GM19468 (cell line): ENCODE measurements at regions not wholly inside any gene's neighbourhood (a gene's known extent, or its start where the extent isn't known, plus 50 kb on each side); places are given as distances from the start of the nearest gene placed in this dataset.

Experiments used
- ATAC-seq: cut with Tn5 transposase; IDR thresholded peaks from one replicate; pipeline ENCODE4 v1.9.1; 2021; ENCODE audit warnings: mild to moderate bottlenecking, moderate library complexity, moderate number of reproducible peaks; ENCODE audit not compliant: unreplicated experiment; ENCODE audit errors: extremely low read depth

- no peak for ATAC-seq
These were observed 60.3 kb downstream of the SEC61B start for GRCh38 chr9:99282406-99282805.

DNA sequence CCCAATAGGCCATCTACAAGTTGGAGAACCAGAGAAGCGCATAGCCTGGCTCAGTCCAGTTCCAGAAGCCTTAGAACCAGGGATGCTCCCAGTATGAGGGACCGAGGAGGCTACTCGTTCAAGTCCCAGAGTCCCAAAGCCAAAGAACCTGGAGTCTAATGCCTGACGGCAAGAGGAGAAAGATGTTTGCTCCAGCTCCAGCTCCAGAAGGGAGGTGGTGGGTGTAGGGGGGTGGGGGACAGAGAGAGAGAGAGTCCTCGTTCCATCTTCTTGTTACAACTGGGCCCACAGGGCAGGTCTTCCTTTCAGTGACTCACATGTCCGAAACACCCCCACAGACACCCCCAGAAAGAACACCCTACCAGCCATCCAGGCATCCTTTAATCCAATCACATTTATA, 63.9 kb downstream of the SEC61B start:
- ATAC-seq, result no peak

- ATAC-seq, result no peak
These were observed 64.5 kb downstream of the SEC61B start for GRCh38 chr9:99286536-99286935.

GRCh38 chr9:99287641-99288040, 65.6 kb downstream of the SEC61B start:
- ATAC-seq, result no peak

DNA sequence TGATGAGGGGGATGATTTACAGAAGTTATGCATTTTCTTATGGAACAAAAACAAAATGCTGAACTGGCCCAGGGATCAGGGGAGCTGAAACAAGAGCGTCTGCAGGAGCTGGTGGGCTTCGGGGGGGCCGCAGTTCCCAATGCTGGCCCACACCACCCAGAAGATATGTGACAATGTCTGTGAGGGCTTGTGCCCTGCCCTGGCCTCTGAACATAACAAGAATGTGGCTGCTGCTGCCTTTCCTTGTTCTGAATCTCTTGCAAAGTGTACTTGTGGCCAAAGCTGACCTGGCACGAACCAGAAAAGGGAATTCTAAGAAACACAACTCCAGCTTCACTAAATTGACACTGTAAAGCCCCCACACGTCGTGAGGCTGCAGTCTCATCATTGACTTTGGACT, 66.7 kb downstream of the SEC61B start:
- ATAC-seq, result no peak

GRCh38 chr9:99294850-99295461, 72.9 kb downstream of the SEC61B start:
- ATAC-seq, result no peak

DNA sequence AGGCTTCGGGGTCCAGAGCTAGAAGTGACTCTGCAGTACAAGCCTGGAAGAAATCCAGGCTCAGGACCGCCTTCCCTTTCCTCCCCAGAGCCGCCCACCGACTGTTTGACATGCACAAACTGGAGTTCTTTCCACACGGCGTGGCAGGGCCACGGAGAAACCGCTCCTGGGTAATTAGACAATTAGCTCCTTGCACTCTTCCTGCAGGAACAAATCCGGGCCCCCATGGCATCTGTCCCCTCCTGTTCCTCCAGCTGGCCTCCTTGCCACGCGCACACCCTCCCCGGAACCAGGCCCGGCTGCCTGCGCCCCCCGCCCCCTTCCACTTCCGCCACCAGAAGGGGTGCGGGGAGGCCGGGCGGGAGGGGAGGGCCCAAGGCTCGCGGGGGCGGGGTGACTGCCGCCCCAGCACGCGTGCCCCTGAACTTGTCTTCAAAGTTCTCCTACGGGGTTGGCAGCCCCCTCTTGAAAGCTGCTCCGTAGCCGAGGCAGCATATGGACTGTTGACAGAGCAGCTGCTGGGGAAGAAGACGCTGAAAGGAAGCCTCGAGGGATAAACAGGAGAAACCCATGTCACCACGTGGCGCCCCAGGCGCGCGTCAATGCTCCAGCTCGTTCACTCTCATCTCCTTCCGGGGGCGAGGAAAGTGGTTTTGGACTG, 74.3 kb downstream of the SEC61B start:
- ATAC-seq, result no peak

GRCh38 chr9:99298614-99299013, 76.5 kb downstream of the SEC61B start:
- ATAC-seq, result no peak

DNA sequence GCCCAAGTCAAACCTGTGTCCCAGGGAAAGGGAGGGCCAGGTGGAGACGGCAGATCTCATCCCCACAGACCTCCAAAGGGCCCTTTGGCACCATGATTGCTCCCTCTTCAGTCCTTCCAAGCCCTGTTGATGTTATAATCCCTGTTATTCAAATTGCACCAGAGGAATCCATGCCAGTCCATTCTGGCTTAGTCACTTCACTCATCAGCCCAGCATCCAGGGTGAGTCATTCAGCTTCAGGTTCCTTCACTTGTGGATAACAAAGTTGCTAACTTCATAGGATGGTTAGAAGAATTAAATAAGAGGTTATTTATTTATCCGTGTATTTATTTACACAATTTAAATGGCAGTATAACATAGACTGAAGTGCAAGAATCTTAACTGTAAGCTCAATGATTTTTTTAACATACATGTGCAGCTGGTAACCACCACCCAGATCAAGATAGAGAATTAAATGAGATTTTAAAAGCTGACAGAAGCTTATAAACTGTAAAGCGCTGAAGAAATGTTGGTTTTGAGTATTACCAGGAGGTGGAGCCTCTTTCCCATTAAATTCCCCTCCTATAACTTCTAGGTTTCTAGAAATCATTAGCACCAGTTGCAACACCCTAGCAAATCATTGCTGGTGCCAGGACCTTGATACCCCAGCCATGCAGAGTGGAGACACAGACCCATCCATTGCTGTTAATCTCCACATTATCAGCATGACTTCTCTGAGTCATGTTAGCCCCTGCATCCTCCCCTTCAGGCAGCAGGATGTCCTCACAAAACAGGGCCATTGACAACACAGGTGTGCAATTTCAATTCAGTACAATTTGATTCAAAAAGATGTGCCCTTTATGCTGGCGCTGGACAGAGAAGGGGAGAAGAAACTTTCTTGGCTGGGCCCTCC, 77.4 kb downstream of the SEC61B start:
- ATAC-seq, result no peak

DNA sequence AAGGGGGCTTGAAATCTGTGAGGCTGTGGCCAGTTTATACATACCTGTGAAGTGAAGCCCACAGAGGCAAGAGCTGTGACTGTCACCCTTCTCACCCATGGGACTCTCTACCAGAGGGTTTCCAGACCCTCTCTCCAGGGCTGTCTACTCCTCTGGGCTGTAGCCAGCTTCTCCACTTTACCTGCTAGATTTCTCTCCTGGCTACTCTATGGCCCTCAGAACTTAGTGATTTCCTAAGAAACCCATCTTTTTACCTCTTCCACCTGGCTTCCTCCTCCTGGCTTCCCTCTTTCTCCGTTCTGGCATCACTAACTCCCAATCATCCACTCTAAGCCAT, 78.0 kb downstream of the SEC61B start:
- no peak for ATAC-seq

GRCh38 chr9:99300603-99301002, 78.5 kb downstream of the SEC61B start:
- ATAC-seq, result no peak

GRCh38 chr9:99303177-99303576, 81.1 kb downstream of the SEC61B start:
- no peak for ATAC-seq

DNA sequence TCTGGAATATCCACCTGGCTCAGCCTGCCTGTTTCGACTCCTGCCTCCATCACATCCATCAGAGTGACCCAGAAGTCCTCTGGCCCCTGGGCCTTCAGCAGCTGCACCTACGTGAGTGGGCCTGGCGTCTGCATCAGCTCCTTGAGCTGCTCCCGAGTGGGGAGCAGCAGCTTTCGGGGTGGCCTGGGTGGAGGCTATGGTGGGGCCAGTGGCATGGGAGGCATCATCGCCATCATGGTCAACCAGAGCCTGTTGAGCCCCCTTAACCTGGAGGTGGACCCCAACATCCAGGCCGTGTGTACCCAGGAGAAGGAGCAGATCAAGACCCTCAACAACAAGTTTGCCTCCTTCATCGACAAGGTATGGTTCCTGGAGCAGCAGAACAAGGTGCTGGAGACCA, 83.0 kb downstream of the SEC61B start:
- no peak for ATAC-seq

- no peak for ATAC-seq
These were observed 84.0 kb downstream of the SEC61B start for GRCh38 chr9:99305820-99306811.

- ATAC-seq, result no peak
These were observed 85.8 kb downstream of the SEC61B start for GRCh38 chr9:99307851-99308250.

DNA sequence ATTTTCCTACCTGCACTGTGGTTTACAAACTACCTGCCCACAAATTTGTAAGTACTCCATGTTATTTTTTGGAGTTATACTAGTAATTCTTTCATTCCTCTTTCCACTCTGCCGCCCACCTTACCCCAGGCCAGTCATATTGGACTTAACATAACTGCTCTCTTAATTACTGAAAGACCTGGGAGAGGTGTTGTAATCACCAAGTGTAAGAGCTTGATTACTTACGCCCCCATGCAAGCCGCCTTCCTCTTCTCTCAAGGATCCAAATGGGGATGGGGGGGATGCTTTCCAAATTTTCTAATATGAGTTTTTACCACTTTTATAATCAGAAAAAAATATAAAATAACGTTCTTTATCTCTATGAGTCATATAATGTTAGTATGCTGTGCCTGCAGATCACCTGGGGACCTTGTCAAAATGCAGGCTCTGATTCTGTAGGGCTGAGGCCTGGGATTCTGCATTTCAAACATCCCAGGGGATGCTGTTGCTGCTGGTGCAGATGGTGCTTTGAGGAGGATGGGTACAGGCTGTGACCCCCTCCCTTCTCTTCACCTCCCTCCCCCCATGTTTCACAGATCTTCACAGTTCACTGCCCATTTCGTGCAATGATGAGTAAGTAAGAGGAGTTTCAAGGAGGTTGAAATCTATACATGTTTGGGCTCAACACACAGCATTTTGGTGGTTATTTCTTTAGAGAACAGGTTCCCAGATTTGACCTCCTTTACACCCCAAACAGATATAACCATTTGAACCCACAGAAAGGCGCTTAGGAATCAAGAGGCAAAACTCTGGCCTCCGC, 87.3 kb downstream of the SEC61B start:
- ATAC-seq, result no peak

GRCh38 chr9:99312736-99313135, 90.7 kb downstream of the SEC61B start:
- ATAC-seq, result no peak

DNA sequence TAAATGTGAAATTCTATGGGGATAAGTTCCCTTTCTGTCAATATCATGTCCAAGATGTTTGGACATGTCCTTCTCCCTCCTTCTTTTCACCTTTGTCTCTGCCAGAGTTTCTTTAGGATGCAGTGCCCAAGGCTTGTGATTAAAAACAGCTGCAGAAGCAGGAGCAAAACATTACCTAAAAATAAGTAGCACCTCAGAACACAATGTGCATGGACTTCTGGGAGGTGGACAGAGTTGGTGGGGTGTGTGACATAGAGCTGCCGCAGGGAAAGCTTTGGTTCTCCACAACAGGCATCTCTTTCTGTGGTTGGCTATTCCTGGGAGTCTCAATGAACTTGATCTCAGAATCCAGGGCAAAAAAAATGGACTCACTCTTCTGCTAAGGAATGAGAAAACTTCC, 97.0 kb downstream of the SEC61B start:
- ATAC-seq, result no peak

GRCh38 chr9:99322299-99322698, 100.2 kb downstream of the SEC61B start:
- no peak for ATAC-seq
